Raji (cell line): ENCODE measurements at regions not wholly inside any gene's neighbourhood (a gene's known extent, or its start where the extent isn't known, plus 50 kb on each side); places are given as distances from the start of the nearest gene placed in this dataset.

ENCODE experiments used
- POLR2A ChIP-seq: IDR thresholded peaks from 2 replicates; pipeline ENCODE4 v1.6.1; 2011; ENCODE audit warnings: low read depth, low read length, control low read depth; ENCODE audit not compliant: insufficient read depth

GRCh38 chr5:31106278-31106677 lies 87.2 kb upstream of the CDH6 start:
- TF ChIP-seq POLR2A = no peak

- TF ChIP-seq POLR2A = no peak
Observed at GRCh38 chr5:31104775-31105174, 88.7 kb upstream of the CDH6 start.

GRCh38 chr5:31100781-31101310 lies 92.6 kb upstream of the CDH6 start:
- no peak for TF ChIP-seq POLR2A

- no peak for TF ChIP-seq POLR2A
Observed at GRCh38 chr5:31100047-31100575, 93.4 kb upstream of the CDH6 start.

- TF ChIP-seq POLR2A = no peak
Observed at GRCh38 chr5:31098811-31099210, 94.7 kb upstream of the CDH6 start.

- no peak for TF ChIP-seq POLR2A
Observed at GRCh38 chr5:31097851-31098250, 95.6 kb upstream of the CDH6 start.

- no peak for TF ChIP-seq POLR2A
Observed at GRCh38 chr5:31096238-31096865, 97.1 kb upstream of the CDH6 start.

GRCh38 chr5:31095796-31096195 lies 97.7 kb upstream of the CDH6 start:
- TF ChIP-seq POLR2A = no peak

GRCh38 chr5:31091501-31091900 lies 102.0 kb upstream of the CDH6 start:
- no peak for TF ChIP-seq POLR2A

- no peak for TF ChIP-seq POLR2A
Observed at GRCh38 chr5:31090467-31090866, 103.0 kb upstream of the CDH6 start.

- TF ChIP-seq POLR2A = no peak
Observed at GRCh38 chr5:31086839-31087415, 106.6 kb upstream of the CDH6 start.

GRCh38 chr5:31084871-31085270 lies 108.6 kb upstream of the CDH6 start:
- TF ChIP-seq POLR2A = no peak

- no peak for TF ChIP-seq POLR2A
Observed at GRCh38 chr5:31083364-31083763, 110.1 kb upstream of the CDH6 start.

GRCh38 chr5:31079668-31080067 lies 113.8 kb upstream of the CDH6 start:
- TF ChIP-seq POLR2A = no peak

- no peak for TF ChIP-seq POLR2A
Observed at GRCh38 chr5:31078956-31079355, 114.5 kb upstream of the CDH6 start.

- no peak for TF ChIP-seq POLR2A
Observed at GRCh38 chr5:31075981-31076380, 117.5 kb upstream of the CDH6 start.
